NCI-H446 (cell line): ENCODE measurements at regions not wholly inside any gene's neighbourhood (a gene's known extent, or its start where the extent isn't known, plus 50 kb on each side); places are given as distances from the start of the nearest gene placed in this dataset.

Source experiments
- DNase-seq, 2 experiments: peaks; one replicate each; lab custom pipeline; 2025; lab: John Stamatoyannopoulos, UW

- no peak for DNase-seq
Measured at GRCh38 chr2:189267925-189268579, 88.5 kb upstream of the COL5A2 start.

- no peak for DNase-seq
Measured at GRCh38 chr2:189268763-189269162, 89.2 kb upstream of the COL5A2 start.

- no peak for DNase-seq
Measured at GRCh38 chr2:189273734-189274133, 94.2 kb upstream of the COL5A2 start.

GRCh38 chr2:189274361-189274760 lies 94.8 kb upstream of the COL5A2 start:
- no peak for DNase-seq

- no peak for DNase-seq
Measured at GRCh38 chr2:189276277-189276676, 96.7 kb upstream of the COL5A2 start.

- no peak for DNase-seq
Measured at GRCh38 chr2:189281201-189281600, 101.6 kb upstream of the COL5A2 start.

GRCh38 chr2:189285349-189285748 lies 105.8 kb upstream of the COL5A2 start:
- no peak for DNase-seq

GRCh38 chr2:189285962-189286645 lies 106.5 kb upstream of the COL5A2 start:
- DNase-seq = no peak

GRCh38 chr2:189287363-189287762 lies 107.8 kb upstream of the COL5A2 start:
- DNase-seq = no peak

GRCh38 chr2:189287982-189288521 lies 108.5 kb upstream of the COL5A2 start:
- peak in 1 of 2 experiments; percentile 66 for DNase-seq

GRCh38 chr2:189291460-189291859 lies 111.9 kb upstream of the COL5A2 start:
- no peak for DNase-seq

- DNase-seq = no peak
Measured at GRCh38 chr2:189293164-189293563, 113.6 kb upstream of the COL5A2 start.

GRCh38 chr2:189297446-189297845 lies 117.9 kb upstream of the COL5A2 start:
- no peak for DNase-seq

- DNase-seq = peak; percentile 21 to 72
Measured at GRCh38 chr2:189298038-189298437, 118.5 kb upstream of the COL5A2 start.

GRCh38 chr2:189298481-189298880 lies 118.9 kb upstream of the COL5A2 start:
- peak in 1 of 2 experiments; percentile 74 for DNase-seq

- DNase-seq = no peak
Measured at GRCh38 chr2:189299974-189300373, 120.4 kb upstream of the COL5A2 start.

GRCh38 chr2:189300916-189301315 lies 121.4 kb upstream of the COL5A2 start:
- DNase-seq = no peak

GRCh38 chr2:189302274-189302948 lies 122.8 kb upstream of the COL5A2 start:
- DNase-seq = no peak

- DNase-seq = no peak
Measured at GRCh38 chr2:189304360-189304759, 124.8 kb upstream of the COL5A2 start.

- DNase-seq = no peak
Measured at GRCh38 chr2:189305291-189305943, 125.9 kb upstream of the COL5A2 start.

- DNase-seq = no peak
Measured at GRCh38 chr2:189306525-189306924, 127.0 kb upstream of the COL5A2 start.

- no peak for DNase-seq
Measured at GRCh38 chr2:189308056-189308790, 128.7 kb upstream of the COL5A2 start.
